GM23248 (cell line): ENCODE measurements at regions not wholly inside any gene's neighbourhood (a gene's known extent, or its start where the extent isn't known, plus 50 kb on each side); places are given as distances from the start of the nearest gene placed in this dataset.

Experiments used
- DNase-seq: peaks from one replicate; pipeline ENCODE4 v3.0.0-alpha.2; 2015
- H2AFZ ChIP-seq: fragments of 200-600 bp; sonication (generic); 2 replicates; pipeline ENCODE4 v1.6.1; 2016; ENCODE audit warnings: antibody characterized with exemption
- H3F3A ChIP-seq: fragments of 200-600 bp; sonication (generic); 2 replicates; pipeline ENCODE4 v1.6.1; 2016; ENCODE audit warnings: mild to moderate bottlenecking, antibody characterized with exemption, mixed run types; ENCODE audit not compliant: insufficient read depth
- H3K27ac ChIP-seq: fragments of 200-600 bp; sonication (generic); 2 replicates; pipeline ENCODE4 v1.5.1; 2016; ENCODE audit warnings: mild to moderate bottlenecking
- H3K27me3 ChIP-seq: fragments of 200-600 bp; sonication (generic); replicated peaks from 2 replicates; pipeline ENCODE4 v1.6.1; 2016; ENCODE audit warnings: mild to moderate bottlenecking; ENCODE audit not compliant: insufficient read depth
- H3K36me3 ChIP-seq: fragments of 200-600 bp; sonication (generic); 2 replicates; pipeline ENCODE4 v1.6.1; 2016; ENCODE audit warnings: low read depth, mild to moderate bottlenecking
- H3K4me1 ChIP-seq: fragments of 200-600 bp; sonication (generic); 2 replicates; pipeline ENCODE4 v1.6.1; 2016; ENCODE audit warnings: mild to moderate bottlenecking; ENCODE audit not compliant: insufficient read depth
- H3K4me2 ChIP-seq: fragments of 200-600 bp; sonication (generic); one replicate; pipeline ENCODE4 v1.6.1; 2016; ENCODE audit warnings: mild to moderate bottlenecking; ENCODE audit not compliant: unreplicated experiment
- H3K4me3 ChIP-seq: fragments of 200-600 bp; sonication (generic); 2 replicates; pipeline ENCODE4 v1.5.1; 2016; ENCODE audit warnings: mild to moderate bottlenecking
- H3K79me2 ChIP-seq: fragments of 200-600 bp; sonication (generic); 2 replicates; pipeline ENCODE4 v1.6.1; 2016; ENCODE audit warnings: mild to moderate bottlenecking; ENCODE audit not compliant: insufficient read depth
- H3K9ac ChIP-seq: fragments of 200-600 bp; sonication (generic); 2 replicates; pipeline ENCODE4 v1.6.1; 2016; ENCODE audit warnings: mild to moderate bottlenecking
- H3K9me2 ChIP-seq: fragments of 200-600 bp; sonication (generic); 2 replicates; pipeline ENCODE4 v1.6.1; 2016; ENCODE audit warnings: mixed run types, mild to moderate bottlenecking, moderate library complexity; ENCODE audit not compliant: insufficient read depth
- H3K9me3 ChIP-seq: fragments of 200-600 bp; sonication (generic); one replicate; pipeline ENCODE4 v1.6.1; 2017; ENCODE audit warnings: low read depth
- H4K20me1 ChIP-seq: fragments of 200-600 bp; sonication (generic); 2 replicates; pipeline ENCODE4 v1.6.0; 2016; ENCODE audit not compliant: insufficient read depth
- EZH2 ChIP-seq: fragments of 200-600 bp; sonication (generic); IDR thresholded peaks from 2 replicates; pipeline ENCODE4 v1.6.1; 2018; ENCODE audit warnings: antibody characterized with exemption, mild to moderate bottlenecking; ENCODE audit not compliant: insufficient read depth, poor library complexity, severe bottlenecking
- EZH2phosphoT487 ChIP-seq: fragments of 200-600 bp; sonication (generic); IDR thresholded peaks from 2 replicates; pipeline ENCODE4 v1.6.1; 2018; ENCODE audit warnings: antibody characterized with exemption, moderate library complexity, mild to moderate bottlenecking, low read depth; ENCODE audit not compliant: insufficient read depth
- WGBS, 2 experiments: methylation state at CpG; one replicate each; pipeline ENCODE4 v1.1.6; 2015 to 2017; ENCODE audit warnings: low lambda C conversion rate in 2 of 2, low coverage in 1 of 2; ENCODE audit errors: missing lambda C conversion rate in 2 of 2; 5-methylcytosine and 5-hydroxymethylcytosine counted together
- in situ Hi-C: fragments of 300-500 bp; cut with MboI; formaldehyde crosslinking; loops from 2 replicates; pipeline ENCODE4 v1.15.0; 2020

- TF ChIP-seq EZH2phosphoT487, result no peak
- no peak for TF ChIP-seq EZH2
- Histone ChIP-seq H3K79me2 (no peaks in the 10 kb centered on the region), H3K27me3 (no peaks in the 10 kb centered on the region), H3K4me1 (no peaks in the 10 kb centered on the region), H3K27ac (no peak overlapping the region), H3K9me3 (no peaks in the 10 kb centered on the region), H4K20me1 (no peaks in the 10 kb centered on the region), H3K36me3 (no peaks in the 10 kb centered on the region), H3K4me2 (no peak overlapping the region), H3K9ac (no peak overlapping the region), H2AFZ (no peak overlapping the region), H3F3A (no peaks in the 10 kb centered on the region), H3K4me3 (no peak overlapping the region), H3K9me2 (no peaks in the 10 kb centered on the region)
- WGBS, 2 experiments, result 60% methylated on average over 2 of the region's 2 CpGs
- DNase-seq, result no peak
- in situ Hi-C loops, result no loop called here
Measured at GRCh38 chr5:116883875-116884274, 309.3 kb upstream of the SEMA6A start.

DNA sequence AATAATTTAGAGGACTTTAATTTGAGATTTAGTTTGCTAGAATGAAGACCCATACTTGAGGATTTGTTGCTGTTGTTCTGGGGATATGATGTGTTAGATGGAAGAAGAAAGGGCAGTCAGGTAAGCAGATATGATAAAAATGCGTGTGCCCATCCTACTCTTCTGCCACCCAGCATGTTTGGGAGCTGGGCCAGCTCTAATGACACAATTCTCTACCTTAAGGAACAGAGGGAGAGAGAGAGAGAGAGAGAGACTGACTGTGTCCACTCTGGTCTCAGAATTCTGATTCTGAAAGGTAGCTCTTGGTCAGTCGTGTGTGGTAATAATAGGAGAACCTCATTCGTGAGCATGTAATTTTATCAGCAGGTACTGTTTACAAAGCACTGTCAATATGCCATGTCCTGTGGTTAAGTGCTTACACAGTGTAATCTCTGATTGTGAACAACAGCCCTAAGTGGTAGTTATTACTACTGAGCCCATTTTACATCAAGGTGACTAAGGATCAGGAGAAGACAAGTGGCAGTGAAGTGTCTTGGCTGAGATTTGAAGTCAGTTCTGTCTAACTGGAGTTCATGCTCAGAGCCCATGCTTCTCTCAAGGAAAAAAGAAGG is 307.4 kb upstream of the SEMA6A start:
- DNase-seq, result no peak
- H3K36me3 ChIP-seq, result no peaks in the 10 kb centered on the region
- no peaks in the 10 kb centered on the region for H3K4me1 ChIP-seq
- no peaks in the 10 kb centered on the region for H3F3A ChIP-seq
- H3K4me2 ChIP-seq, result no peak overlapping the region
- H4K20me1 ChIP-seq, result no peaks in the 10 kb centered on the region
- H3K27me3 ChIP-seq, result no peaks in the 10 kb centered on the region
- no peak overlapping the region for H3K4me3 ChIP-seq
- no peaks in the 10 kb centered on the region for H3K9me3 ChIP-seq
- H3K9me2 ChIP-seq, result no peaks in the 10 kb centered on the region
- H3K79me2 ChIP-seq, result no peaks in the 10 kb centered on the region
- WGBS, 2 experiments, result 24 to 31% methylated on average over 3 of the region's 3 CpGs
- no peak overlapping the region for H3K27ac ChIP-seq
- TF ChIP-seq EZH2 (no peak), EZH2phosphoT487 (no peak)
- no peak overlapping the region for H3K9ac ChIP-seq
- in situ Hi-C loops, result no loop called here
- no peak overlapping the region for H2AFZ ChIP-seq

DNA sequence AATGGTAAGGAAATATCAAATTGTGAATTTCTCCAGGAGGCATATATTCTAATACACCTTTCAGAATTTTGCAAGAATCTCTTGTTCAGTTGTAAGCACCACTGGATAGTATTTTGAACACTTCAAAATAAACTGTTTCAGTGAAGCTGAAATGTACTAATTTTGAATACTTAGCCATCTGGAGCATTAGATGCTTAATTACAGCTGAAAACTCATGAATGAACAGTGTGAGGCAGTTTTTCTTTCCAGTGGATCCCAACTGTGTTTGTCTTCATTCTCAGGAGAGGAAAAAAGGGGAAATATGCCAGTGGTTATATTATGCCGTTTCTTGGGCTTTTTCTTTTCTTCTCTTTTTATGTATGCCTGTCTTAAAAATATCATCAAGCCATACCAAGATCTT is 306.0 kb upstream of the SEMA6A start:
- no peak overlapping the region for H2AFZ ChIP-seq
- WGBS, 2 experiments, result 36 to 50% methylated on average over 1 of the region's 1 CpG
- no peaks in the 10 kb centered on the region for H3K9me2 ChIP-seq
- no peak overlapping the region for H3K4me2 ChIP-seq
- no peaks in the 10 kb centered on the region for H4K20me1 ChIP-seq
- no peak overlapping the region for H3K4me3 ChIP-seq
- no peak overlapping the region for H3K27ac ChIP-seq
- H3K36me3 ChIP-seq, result no peaks in the 10 kb centered on the region
- H3F3A ChIP-seq, result no peaks in the 10 kb centered on the region
- TF ChIP-seq EZH2 (no peak), EZH2phosphoT487 (no peak)
- no peaks in the 10 kb centered on the region for H3K9me3 ChIP-seq
- in situ Hi-C loops, result no loop called here
- no peak for DNase-seq
- H3K27me3 ChIP-seq, result no peaks in the 10 kb centered on the region
- H3K9ac ChIP-seq, result no peak overlapping the region
- H3K79me2 ChIP-seq, result no peaks in the 10 kb centered on the region
- H3K4me1 ChIP-seq, result no peaks in the 10 kb centered on the region

GRCh38 chr5:116880150-116880549 is 305.5 kb upstream of the SEMA6A start:
- no peak for DNase-seq
- no peaks in the 10 kb centered on the region for H3K36me3 ChIP-seq
- in situ Hi-C loops, result no loop called here
- H3K27me3 ChIP-seq, result no peaks in the 10 kb centered on the region
- no peak overlapping the region for H2AFZ ChIP-seq
- H3K9ac ChIP-seq, result no peak overlapping the region
- no peak for TF ChIP-seq EZH2
- H3K9me3 ChIP-seq, result no peaks in the 10 kb centered on the region
- no peak overlapping the region for H3K27ac ChIP-seq
- H3K4me1 ChIP-seq, result no peaks in the 10 kb centered on the region
- H3K4me3 ChIP-seq, result no peak overlapping the region
- no peaks in the 10 kb centered on the region for H3K79me2 ChIP-seq
- H4K20me1 ChIP-seq, result no peaks in the 10 kb centered on the region
- H3F3A ChIP-seq, result no peaks in the 10 kb centered on the region
- H3K9me2 ChIP-seq, result no peaks in the 10 kb centered on the region
- H3K4me2 ChIP-seq, result no peak overlapping the region

DNA sequence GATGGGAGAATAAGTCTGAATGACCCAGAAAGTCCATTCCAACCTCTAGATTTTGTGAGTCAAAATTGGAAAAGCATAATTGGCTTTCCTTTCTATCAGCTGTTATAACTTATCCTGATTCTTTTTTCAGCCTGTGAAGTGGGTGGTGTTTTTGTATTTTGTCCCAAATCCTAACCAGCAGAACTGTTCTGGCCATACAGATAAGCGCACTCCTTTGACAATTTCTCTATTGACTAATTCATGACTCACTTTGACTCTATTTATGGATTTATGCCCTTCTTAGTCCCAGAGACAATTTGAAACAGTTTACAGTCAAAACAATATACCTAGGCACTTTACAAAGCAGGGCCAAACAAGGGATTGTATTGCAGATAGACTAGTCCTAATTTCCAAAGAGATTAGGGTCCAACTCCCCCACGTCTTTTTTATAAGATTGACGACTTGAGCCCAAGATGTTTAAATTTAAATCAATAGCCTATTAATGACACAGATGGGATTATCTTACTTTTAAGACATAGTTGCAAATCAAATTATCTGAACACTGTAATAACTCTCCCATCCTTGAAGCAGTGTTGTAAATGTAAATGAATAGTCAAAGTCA is 301.7 kb upstream of the SEMA6A start:
- Histone ChIP-seq H3K4me3 (no peak overlapping the region), H3K27ac (no peak overlapping the region), H3K79me2 (no peaks in the 10 kb centered on the region), H3K36me3 (no peaks in the 10 kb centered on the region), H3F3A (no peaks in the 10 kb centered on the region), H3K9me3 (no peaks in the 10 kb centered on the region), H3K9ac (no peak overlapping the region), H3K27me3 (no peaks in the 10 kb centered on the region), H3K4me1 (no peaks in the 10 kb centered on the region), H3K4me2 (no peak overlapping the region), H2AFZ (no peak overlapping the region), H4K20me1 (no peaks in the 10 kb centered on the region), H3K9me2 (no peaks in the 10 kb centered on the region)
- WGBS, 2 experiments, result 5 to 6% methylated on average over 3 of the region's 3 CpGs
- TF ChIP-seq EZH2phosphoT487 (no peak), EZH2 (no peak)
- in situ Hi-C loops, result no loop called here
- DNase-seq, result no peak
